NOMO-1 treated with dmso at 0.1 percent for 144 hours (cell line): ENCODE measurements at regions not wholly inside any gene's neighbourhood (a gene's known extent, or its start where the extent isn't known, plus 50 kb on each side); places are given as distances from the start of the nearest gene placed in this dataset.

Experiments used
- DNase-seq: peaks from one replicate; lab custom pipeline; 2025; ENCODE audit not compliant: unreplicated experiment; lab: John Stamatoyannopoulos, UW

GRCh38 chr4:123564758-123565346 lies 168.3 kb downstream of the SPRY1 start:
- peak; percentile 82 for DNase-seq

GRCh38 chr4:123568936-123569335 lies 172.3 kb downstream of the SPRY1 start:
- DNase-seq, result no peak

- DNase-seq, result no peak
Measured at GRCh38 chr4:123569541-123569940, 172.9 kb downstream of the SPRY1 start.

GRCh38 chr4:123573866-123574508 lies 177.4 kb downstream of the SPRY1 start:
- no peak for DNase-seq

GRCh38 chr4:123575291-123575690 lies 178.7 kb downstream of the SPRY1 start:
- DNase-seq, result no peak

GRCh38 chr4:123577225-123577906 lies 180.8 kb downstream of the SPRY1 start:
- no peak for DNase-seq

GRCh38 chr4:123578276-123579029 lies 181.9 kb downstream of the SPRY1 start:
- DNase-seq, result no peak

- no peak for DNase-seq
Measured at GRCh38 chr4:123579961-123580360, 183.4 kb downstream of the SPRY1 start.

- no peak for DNase-seq
Measured at GRCh38 chr4:123580981-123581664, 184.5 kb downstream of the SPRY1 start.

- no peak for DNase-seq
Measured at GRCh38 chr4:123581802-123582201, 185.2 kb downstream of the SPRY1 start.

- no peak for DNase-seq
Measured at GRCh38 chr4:123583043-123583442, 186.4 kb downstream of the SPRY1 start.

GRCh38 chr4:123585111-123585510 lies 188.5 kb downstream of the SPRY1 start:
- no peak for DNase-seq

GRCh38 chr4:123587983-123588494 lies 191.4 kb downstream of the SPRY1 start:
- DNase-seq, result no peak

GRCh38 chr4:123588631-123589241 lies 192.1 kb downstream of the SPRY1 start:
- DNase-seq, result peak; percentile 93

GRCh38 chr4:123589301-123589700 lies 192.7 kb downstream of the SPRY1 start:
- peak; percentile 56 for DNase-seq

GRCh38 chr4:123591875-123592274 lies 195.3 kb downstream of the SPRY1 start:
- no peak for DNase-seq

GRCh38 chr4:123593655-123594054 lies 197.1 kb downstream of the SPRY1 start:
- DNase-seq, result no peak

GRCh38 chr4:123596805-123597204 lies 200.2 kb downstream of the SPRY1 start:
- no peak for DNase-seq

- DNase-seq, result no peak
Measured at GRCh38 chr4:123597586-123597985, 201.0 kb downstream of the SPRY1 start.

GRCh38 chr4:123598331-123598730 lies 201.7 kb downstream of the SPRY1 start:
- DNase-seq, result no peak
